ENCODE measurements at regions not wholly inside any gene's neighbourhood (a gene's known extent, or its start where the extent isn't known, plus 50 kb on each side); places are given as distances from the start of the nearest gene placed in this dataset.

DNA sequence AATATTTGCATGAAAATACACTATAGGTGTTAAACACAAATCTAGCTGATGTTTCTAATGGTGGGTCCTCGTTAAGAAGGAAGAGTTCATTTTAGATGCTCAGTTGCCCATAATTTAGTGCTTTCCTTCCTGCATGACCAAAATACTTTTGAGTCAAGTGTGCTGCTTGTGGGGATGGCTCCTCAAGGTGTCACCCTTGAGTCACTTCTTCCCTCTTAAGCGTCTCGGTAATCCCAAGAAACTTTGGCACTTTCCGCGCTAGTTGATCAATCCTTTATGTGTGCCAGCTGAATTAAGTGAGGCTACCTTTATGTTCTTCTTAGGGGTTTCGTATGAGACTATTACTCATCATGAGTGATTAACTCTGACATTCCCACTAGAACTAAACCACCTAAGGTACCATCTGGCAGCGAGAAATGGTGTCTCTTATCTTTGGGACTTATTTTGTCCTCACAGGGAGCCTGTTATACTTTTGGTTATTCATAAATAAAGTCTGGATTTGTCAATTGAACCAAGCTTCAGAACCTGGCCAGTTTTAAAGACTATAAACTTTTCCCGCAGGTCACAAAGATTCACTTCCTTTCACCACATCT is 106.8 kb downstream of the NHLRC3 start:
- TF ChIP-seq, protein P1, sequence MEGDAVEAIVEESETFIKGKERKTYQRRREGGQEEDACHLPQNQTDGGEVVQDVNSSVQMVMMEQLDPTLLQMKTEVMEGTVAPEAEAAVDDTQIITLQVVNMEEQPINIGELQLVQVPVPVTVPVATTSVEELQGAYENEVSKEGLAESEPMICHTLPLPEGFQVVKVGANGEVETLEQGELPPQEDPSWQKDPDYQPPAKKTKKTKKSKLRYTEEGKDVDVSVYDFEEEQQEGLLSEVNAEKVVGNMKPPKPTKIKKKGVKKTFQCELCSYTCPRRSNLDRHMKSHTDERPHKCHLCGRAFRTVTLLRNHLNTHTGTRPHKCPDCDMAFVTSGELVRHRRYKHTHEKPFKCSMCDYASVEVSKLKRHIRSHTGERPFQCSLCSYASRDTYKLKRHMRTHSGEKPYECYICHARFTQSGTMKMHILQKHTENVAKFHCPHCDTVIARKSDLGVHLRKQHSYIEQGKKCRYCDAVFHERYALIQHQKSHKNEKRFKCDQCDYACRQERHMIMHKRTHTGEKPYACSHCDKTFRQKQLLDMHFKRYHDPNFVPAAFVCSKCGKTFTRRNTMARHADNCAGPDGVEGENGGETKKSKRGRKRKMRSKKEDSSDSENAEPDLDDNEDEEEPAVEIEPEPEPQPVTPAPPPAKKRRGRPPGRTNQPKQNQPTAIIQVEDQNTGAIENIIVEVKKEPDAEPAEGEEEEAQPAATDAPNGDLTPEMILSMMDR (IDR thresholded peaks at IDR 0.05): peak; percentile 36 to 76 (median 66)
- no peak for TF ChIP-seq POLR2A (IDR thresholded peaks at IDR 0.05)

Measured in adrenal gland (tissue), 5 donors.